GM23338 (cell line): ENCODE measurements at regions not wholly inside any gene's neighbourhood (a gene's known extent, or its start where the extent isn't known, plus 50 kb on each side); places are given as distances from the start of the nearest gene placed in this dataset.

ENCODE experiments used
- ATAC-seq: fragments of 200-7000 bp; cut with Tn5 transposase; 3 replicates; pipeline ENCODE4 v1.9.1; 2020
- DNase-seq: peaks from one replicate; pipeline ENCODE4 v3.0.0-alpha.2; 2015; ENCODE audit warnings: low spot score
- H2AFZ ChIP-seq: fragments of 200-600 bp; sonication (generic); 2 replicates; pipeline ENCODE4 v1.8.0; 2016; ENCODE audit warnings: antibody characterized with exemption, mild to moderate bottlenecking, moderate library complexity
- H3F3A ChIP-seq: fragments of 200-600 bp; sonication (generic); replicated peaks from 2 replicates; pipeline ENCODE4 v1.8.0; 2017; ENCODE audit warnings: antibody characterized with exemption, mixed run types, low read depth
- H3K27ac ChIP-seq: fragments of 200-600 bp; sonication (generic); 2 replicates; pipeline ENCODE4 v1.6.1; 2016; ENCODE audit warnings: low read depth
- H3K27me3 ChIP-seq: fragments of 200-600 bp; sonication (generic); 2 replicates; pipeline ENCODE4 v1.8.0; 2016; ENCODE audit warnings: mild to moderate bottlenecking, mixed run types, moderate library complexity; ENCODE audit not compliant: insufficient read depth
- H3K36me3 ChIP-seq: fragments of 200-600 bp; sonication (generic); 2 replicates; pipeline ENCODE4 v1.8.0; 2016; ENCODE audit warnings: mild to moderate bottlenecking; ENCODE audit not compliant: insufficient read depth
- H3K4me1 ChIP-seq: fragments of 200-600 bp; sonication (generic); 2 replicates; pipeline ENCODE4 v1.8.0; 2016; ENCODE audit warnings: mild to moderate bottlenecking, moderate library complexity; ENCODE audit not compliant: insufficient read depth
- H3K4me2 ChIP-seq: fragments of 200-600 bp; sonication (generic); 2 replicates; pipeline ENCODE4 v1.7.1; 2017; ENCODE audit warnings: mixed run types
- H3K4me3 ChIP-seq: fragments of 200-600 bp; sonication (generic); 2 replicates; pipeline ENCODE4 v1.6.1; 2016; ENCODE audit warnings: mixed run types
- H3K79me2 ChIP-seq: fragments of 200-600 bp; sonication (generic); replicated peaks from 2 replicates; pipeline ENCODE4 v1.8.0; 2017; ENCODE audit warnings: mild to moderate bottlenecking; ENCODE audit not compliant: insufficient read depth
- H3K9me2 ChIP-seq: fragments of 200-600 bp; sonication (generic); 2 replicates; pipeline ENCODE4 v1.8.0; 2017; ENCODE audit not compliant: insufficient read depth
- H4K20me1 ChIP-seq: fragments of 200-600 bp; sonication (generic); replicated peaks from 2 replicates; pipeline ENCODE4 v1.8.0; 2017; ENCODE audit warnings: mild to moderate bottlenecking; ENCODE audit not compliant: insufficient read depth
- H3K27ac Mint-ChIP-seq: 2 replicates; pipeline ENCODE4 v1.8.0; 2020; ENCODE audit warnings: inconsistent platforms, mild to moderate bottlenecking, moderate library complexity, mixed read lengths
- H3K27me3 Mint-ChIP-seq: 3 replicates; pipeline ENCODE4 v1.8.0; 2022; ENCODE audit warnings: low read depth, mild to moderate bottlenecking, moderate library complexity, mixed read lengths, inconsistent platforms; ENCODE audit not compliant: insufficient read depth, poor library complexity
- H3K36me3 Mint-ChIP-seq: 3 replicates; pipeline ENCODE4 v1.8.0; 2021; ENCODE audit warnings: low read depth, mild to moderate bottlenecking, inconsistent platforms, moderate library complexity, mixed read lengths
- H3K4me1 Mint-ChIP-seq: 3 replicates; pipeline ENCODE4 v1.8.0; 2020; ENCODE audit warnings: mild to moderate bottlenecking, inconsistent platforms, mixed read lengths
- H3K4me3 Mint-ChIP-seq: 3 replicates; pipeline ENCODE4 v1.8.0; 2021; ENCODE audit warnings: moderate library complexity, mild to moderate bottlenecking, inconsistent platforms, mixed read lengths
- H3K9me3 Mint-ChIP-seq: 3 replicates; pipeline ENCODE4 v1.8.0; 2020; ENCODE audit warnings: moderate library complexity, mild to moderate bottlenecking, inconsistent platforms, mixed read lengths
- CTCF ChIP-seq, 2 experiments: fragments of 200-600 bp in 1 of 2; sonication (generic) in 1 of 2; conservative IDR thresholded peaks; 2 replicates each; pipeline versions ENCODE4 v1.5.1 to v1.6.1; 2016 to 2017; ENCODE audit warnings: antibody characterized with exemption in 2 of 2, low read depth in 2 of 2, mild to moderate bottlenecking in 2 of 2, moderate library complexity in 1 of 2
- EZH2 ChIP-seq: fragments of 200-600 bp; sonication (generic); IDR thresholded peaks from one replicate; pipeline ENCODE4 v1.8.0; 2017; ENCODE audit warnings: antibody characterized with exemption, mild to moderate bottlenecking, low read depth; ENCODE audit not compliant: unreplicated experiment
- STAT1 ChIP-seq: IDR thresholded peaks from one replicate; pipeline ENCODE4 v1.6.1; 2016; ENCODE audit warnings: antibody characterized with exemption; ENCODE audit not compliant: unreplicated experiment
- ZNF114 ChIP-seq: fragments of 250-450 bp; sonication (Bioruptor Pico); IDR thresholded peaks from 2 replicates; pipeline ENCODE4 v1.5.0; 2020; ENCODE audit warnings: mild to moderate bottlenecking, moderate library complexity
- ZNF331 ChIP-seq: fragments of 250-450 bp; sonication (Bioruptor Pico); IDR thresholded peaks from 2 replicates; pipeline ENCODE4 v1.5.0; 2020; ENCODE audit warnings: low read depth, mild to moderate bottlenecking, moderate library complexity
- ZNF462 ChIP-seq: fragments of 250-450 bp; sonication (Bioruptor Pico); IDR thresholded peaks from 2 replicates; pipeline ENCODE4 v1.5.0; 2020; ENCODE audit warnings: mild to moderate bottlenecking, moderate library complexity
- TF ChIP-seq, protein P1 (sequence below): IDR thresholded peaks from 2 replicates; pipeline ENCODE4 v1.6.1; 2016; ENCODE audit warnings: antibody characterized with exemption

- H3K27me3 ChIP-seq = no peaks in the 10 kb centered on the region
- Mint-ChIP-seq H3K27me3 (no peaks in the 10 kb centered on the region), H3K4me1 (peaks cover 7% of the 10 kb centered on the region; the same call in 2 of the 3 replicates), H3K9me3 (peaks cover 17% of the 10 kb centered on the region; the same call in 2 of the 3 replicates), H3K4me3 (no peak overlapping the region), H3K27ac (no peak overlapping the region), H3K36me3 (peaks cover 19% of the 10 kb centered on the region; the same call in 2 of the 3 replicates)
- no peaks in the 10 kb centered on the region for H3K4me1 ChIP-seq
- H2AFZ ChIP-seq = no peak overlapping the region
- H4K20me1 ChIP-seq = no peaks in the 10 kb centered on the region
- ATAC-seq (no peak), DNase-seq (peak; percentile 31)
- H3F3A ChIP-seq = no peaks in the 10 kb centered on the region
- no peak overlapping the region for H3K4me2 ChIP-seq
- peak; percentile 55 to 70 for TF ChIP-seq CTCF (conservative IDR thresholded peaks at IDR 0.05; ENCODE audit: low read depth in 2 of 2)
- TF ChIP-seq, protein P1, sequence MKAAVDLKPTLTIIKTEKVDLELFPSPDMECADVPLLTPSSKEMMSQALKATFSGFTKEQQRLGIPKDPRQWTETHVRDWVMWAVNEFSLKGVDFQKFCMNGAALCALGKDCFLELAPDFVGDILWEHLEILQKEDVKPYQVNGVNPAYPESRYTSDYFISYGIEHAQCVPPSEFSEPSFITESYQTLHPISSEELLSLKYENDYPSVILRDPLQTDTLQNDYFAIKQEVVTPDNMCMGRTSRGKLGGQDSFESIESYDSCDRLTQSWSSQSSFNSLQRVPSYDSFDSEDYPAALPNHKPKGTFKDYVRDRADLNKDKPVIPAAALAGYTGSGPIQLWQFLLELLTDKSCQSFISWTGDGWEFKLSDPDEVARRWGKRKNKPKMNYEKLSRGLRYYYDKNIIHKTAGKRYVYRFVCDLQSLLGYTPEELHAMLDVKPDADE = no peak
- H3K36me3 ChIP-seq = no peaks in the 10 kb centered on the region
- no peaks in the 10 kb centered on the region for H3K79me2 ChIP-seq
- no peak overlapping the region for H3K27ac ChIP-seq
- H3K4me3 ChIP-seq = no peak overlapping the region
- H3K9me2 ChIP-seq = no peaks in the 10 kb centered on the region
Observed at GRCh38 chr7:20991544-20991943, 204.9 kb upstream of the SP8 start.

DNA sequence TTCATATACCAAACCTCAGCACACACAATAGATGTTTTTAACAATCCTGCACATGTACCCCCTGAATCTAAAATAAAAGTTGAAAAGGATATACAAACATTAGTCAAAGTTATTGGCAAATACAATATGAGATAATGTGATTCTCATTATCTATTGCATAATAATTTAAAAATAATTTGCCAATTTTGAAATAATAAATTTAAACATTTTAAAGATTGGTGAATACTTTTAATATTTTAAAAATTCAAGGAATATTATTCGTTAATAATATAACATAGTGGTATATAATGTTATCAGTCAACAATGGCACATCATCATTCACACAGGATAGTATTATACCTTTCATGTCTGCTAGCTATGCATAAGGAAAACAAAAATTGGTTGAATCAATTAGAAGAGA lies 207.0 kb upstream of the SP8 start:
- Histone ChIP-seq H3K79me2 (no peaks in the 10 kb centered on the region), H3K9me2 (no peaks in the 10 kb centered on the region), H3F3A (no peaks in the 10 kb centered on the region), H3K27me3 (no peaks in the 10 kb centered on the region), H2AFZ (no peak overlapping the region), H3K4me1 (no peaks in the 10 kb centered on the region), H3K36me3 (no peaks in the 10 kb centered on the region), H3K4me3 (no peak overlapping the region), H4K20me1 (no peaks in the 10 kb centered on the region), H3K4me2 (no peak overlapping the region), H3K27ac (no peak overlapping the region)
- ATAC-seq (no peak), DNase-seq (no peak)
- peaks cover 19% of the 10 kb centered on the region; the same call in 2 of the 3 replicates for H3K36me3 Mint-ChIP-seq
- peaks cover 17% of the 10 kb centered on the region; the same call in 2 of the 3 replicates for H3K9me3 Mint-ChIP-seq
- H3K27me3 Mint-ChIP-seq = peaks cover 3% of the 10 kb centered on the region
- H3K4me3 Mint-ChIP-seq = no peak overlapping the region
- H3K4me1 Mint-ChIP-seq = peaks cover 5% of the 10 kb centered on the region; the same call in 1 of the 3 replicates
- no peak overlapping the region for H3K27ac Mint-ChIP-seq
- no peak for TF ChIP-seq ZNF114 (CRISPR knock-in tag)
- no peak for TF ChIP-seq ZNF462 (CRISPR knock-in tag)
- TF ChIP-seq ZNF331 = no peak
- no peak for TF ChIP-seq EZH2
- TF ChIP-seq CTCF (conservative IDR thresholded peaks at IDR 0.05; ENCODE audit: low read depth in 2 of 2) = no peak
- TF ChIP-seq STAT1 = no peak
